Endothelial cell of umbilical vein (primary cell): ENCODE measurements at regions not wholly inside any gene's neighbourhood (a gene's known extent, or its start where the extent isn't known, plus 50 kb on each side); places are given as distances from the start of the nearest gene placed in this dataset.

Experiments used
- BruUV-seq: library from RNA; stranded (reverse); fragments of 400-500 nt; replicated peaks from 2 replicates; lab custom pipeline; 2021; lab: Mats Ljungman, UMichigan
- CTCF ChIA-PET: fragments of 300-600, 350-600 bp; sonication (Branson Sonifier 250); formaldehyde crosslinking; loops from one replicate; lab custom pipeline; 2021; ENCODE audit warnings: antibody characterized with exemption, inconsistent platforms; lab: Charles Lee
- POLR2A ChIA-PET: fragments of 300-600, 350-600 bp; sonication (Branson Sonifier 250); formaldehyde crosslinking; loops from one replicate; lab custom pipeline; 2021; ENCODE audit warnings: antibody characterized with exemption, inconsistent platforms; lab: Charles Lee
- DNase-seq: peaks from one replicate; pipeline ENCODE4 v3.0.0-alpha.2; 2011; ENCODE audit warnings: low read depth, low spot score
- FAIRE-seq: peaks from 2 replicates; lab custom pipeline; 2011; peaks lifted over from hg19 to GRCh38; lab: Jason Lieb, UNC
- H2AFZ ChIP-seq: 2 replicates; pipeline ENCODE4 v1.6.0; 2012; ENCODE audit warnings: low read depth, low read length, control low read depth, inconsistent platforms
- H3K27ac ChIP-seq: 2 replicates; pipeline ENCODE4 v1.5.1; 2011; ENCODE audit warnings: low read depth, mild to moderate bottlenecking, control low read depth, low read length, moderate library complexity; ENCODE audit not compliant: insufficient read depth
- H3K27me3 ChIP-seq, 2 experiments: 2 replicates each; pipeline versions ENCODE4 v1.6.0 to v1.6.1; 2011; ENCODE audit warnings: low read length in 2 of 2, mixed read lengths in 1 of 2; ENCODE audit not compliant: control insufficient read depth in 2 of 2, insufficient read depth in 2 of 2
- H3K36me3 ChIP-seq, 2 experiments: 2 replicates in 1 of 2; 3 replicates in 1 of 2; pipeline ENCODE4 v1.5.1; 2011; ENCODE audit warnings: low read length in 2 of 2, mild to moderate bottlenecking in 1 of 2, moderate library complexity in 1 of 2; ENCODE audit not compliant: control insufficient read depth in 2 of 2, insufficient read depth in 2 of 2; ENCODE audit errors: extremely low read depth in 1 of 2
- H3K4me1 ChIP-seq: 3 replicates; pipeline ENCODE4 v1.5.1; 2011; ENCODE audit warnings: mild to moderate bottlenecking, low read length; ENCODE audit not compliant: control insufficient read depth, insufficient read depth; ENCODE audit errors: extremely low read depth
- H3K4me2 ChIP-seq: 2 replicates; pipeline ENCODE4 v1.6.1; 2011; ENCODE audit warnings: low read length, control low read depth, mixed read lengths; ENCODE audit not compliant: insufficient read depth
- H3K4me3 ChIP-seq, 3 experiments: fragments of 200-600 bp in 1 of 3; sonication (generic), shearing (Covaris generic) in 1 of 3; replicated peaks in 1 of 3; 2 replicates each; pipeline ENCODE4 v1.5.1; 2011 to 2016; ENCODE audit warnings: control low read depth in 3 of 3, low read length in 3 of 3, mild to moderate bottlenecking in 2 of 3, inconsistent platforms in 1 of 3, low read depth in 1 of 3, moderate library complexity in 1 of 3; ENCODE audit not compliant: insufficient read depth in 1 of 3
- H3K79me2 ChIP-seq: 2 replicates; pipeline ENCODE4 v1.6.0; 2012; ENCODE audit warnings: low read length, inconsistent platforms; ENCODE audit not compliant: control insufficient read depth, insufficient read depth
- H3K9ac ChIP-seq: replicated peaks from 2 replicates; pipeline ENCODE3; 2011; ENCODE audit warnings: low read length, control low read depth; ENCODE audit not compliant: insufficient read depth; ENCODE audit errors: extremely low read depth
- H3K9me1 ChIP-seq: replicated peaks from 3 replicates; pipeline ENCODE4 v1.6.0; 2011; ENCODE audit warnings: mild to moderate bottlenecking, low read length; ENCODE audit not compliant: control insufficient read depth, insufficient read depth; ENCODE audit errors: extremely low read depth
- H3K9me3 ChIP-seq: replicated peaks from 2 replicates; pipeline ENCODE4 v1.5.1; 2012; ENCODE audit warnings: low read length, inconsistent platforms; ENCODE audit not compliant: control insufficient read depth, insufficient read depth
- H4K20me1 ChIP-seq: replicated peaks from 2 replicates; pipeline ENCODE3; 2011; ENCODE audit warnings: mild to moderate bottlenecking, low read length; ENCODE audit not compliant: control insufficient read depth, insufficient read depth; ENCODE audit errors: extremely low read depth
- CTCF ChIP-seq, 2 donors: IDR thresholded peaks; 1 replicate in 1 of 2; 2 replicates in 1 of 2; pipeline ENCODE4 v1.5.1; 2011; ENCODE audit warnings: low read length in 2 of 2, mild to moderate bottlenecking in 2 of 2, moderate library complexity in 2 of 2, control low read depth in 1 of 2, inconsistent platforms in 1 of 2, low read depth in 1 of 2; ENCODE audit not compliant: insufficient read depth in 1 of 2; ENCODE audit errors: extremely low read depth in 1 of 2
- EZH2 ChIP-seq: IDR thresholded peaks from 2 replicates; pipeline ENCODE4 v1.6.1; 2012; ENCODE audit warnings: borderline replicate concordance, low read depth, mild to moderate bottlenecking, moderate library complexity, low read length, inconsistent platforms; ENCODE audit not compliant: severe bottlenecking
- FOS ChIP-seq: IDR thresholded peaks from 2 replicates; pipeline ENCODE4 v1.6.1; 2011; ENCODE audit warnings: mild to moderate bottlenecking, low read length, moderate library complexity, borderline replicate concordance; ENCODE audit not compliant: insufficient read depth
- GATA2 ChIP-seq: IDR thresholded peaks from 2 replicates; pipeline ENCODE4 v1.7.0; 2011; ENCODE audit warnings: low read depth, mild to moderate bottlenecking, moderate library complexity, mixed read lengths, low read length; ENCODE audit not compliant: insufficient read length, insufficient read depth
- JUN ChIP-seq: IDR thresholded peaks from 2 replicates; pipeline ENCODE4 v1.6.1; 2011; ENCODE audit warnings: borderline replicate concordance, low read depth; ENCODE audit not compliant: insufficient read length, insufficient read depth
- MAX ChIP-seq: IDR thresholded peaks from 2 replicates; pipeline ENCODE4 v1.6.1; 2011; ENCODE audit not compliant: insufficient read depth, insufficient read length
- MYC ChIP-seq: IDR thresholded peaks from one replicate; pipeline ENCODE4 v1.6.1; 2011; ENCODE audit warnings: mild to moderate bottlenecking, low read depth, low read length
- POLR2A ChIP-seq: IDR thresholded peaks from 2 replicates; pipeline ENCODE4 v1.6.1; 2012; ENCODE audit warnings: low read depth, mild to moderate bottlenecking, control low read depth, low read length
- POLR2AphosphoS5 ChIP-seq: IDR thresholded peaks from 2 replicates; pipeline ENCODE4 v1.6.1; 2012; ENCODE audit warnings: low read depth, mild to moderate bottlenecking, control low read depth, low read length, moderate library complexity; ENCODE audit not compliant: insufficient read depth
- dilution Hi-C: fragments of 300-500 bp; cut with MboI; formaldehyde crosslinking; loops from one replicate; pipeline ENCODE4 v1.15.0; 2019; ENCODE audit warnings: low sequenced_read_pairs; ENCODE audit not compliant: extremely low pct_ligation_motif_present
- intact Hi-C: fragments of 100-400 bp; cut with micrococcal nuclease; formaldehyde crosslinking; loops from one replicate; pipeline ENCODE4 v1.10.0; 2022

GRCh38 chr6:14552891-14553290 lies 435.3 kb downstream of the CD83 start:
- Histone ChIP-seq H3K9me3 (no peaks in the 10 kb centered on the region), H3K4me3 (no peak overlapping the region), H3K27ac (no peak overlapping the region), H3K79me2 (no peaks in the 10 kb centered on the region), H3K9me1 (no peaks in the 10 kb centered on the region), H3K4me1 (no peaks in the 10 kb centered on the region), H3K9ac (no peak overlapping the region), H2AFZ (no peak overlapping the region), H3K36me3 (no peaks in the 10 kb centered on the region), H3K27me3 (no peaks in the 10 kb centered on the region), H3K4me2 (no peak overlapping the region), H4K20me1 (no peaks in the 10 kb centered on the region)
- FAIRE-seq, result no peak
- CTCF ChIA-PET, result no interaction called here
- dilution Hi-C loops, result no loop called here
- no peak for TF ChIP-seq EZH2
- no peak for TF ChIP-seq MYC
- TF ChIP-seq CTCF (IDR thresholded peaks at IDR 0.05; ENCODE audit: extremely low read depth in 1 of 2, insufficient read depth in 1 of 2, low read depth in 1 of 2, low read length in 2 of 2), result no peak
- no peak for TF ChIP-seq FOS
- TF ChIP-seq POLR2A, result no peak
- TF ChIP-seq MAX, result no peak
- TF ChIP-seq JUN, result no peak
- no peak for TF ChIP-seq GATA2
- no peak for TF ChIP-seq POLR2AphosphoS5
- DNase-seq, result no peak
- POLR2A ChIA-PET, result no interaction called here
- intact Hi-C loops, result no loop called here
- BruUV-seq, result no TSS peak
